ENCODE measurements at regions not wholly inside any gene's neighbourhood (a gene's known extent, or its start where the extent isn't known, plus 50 kb on each side); places are given as distances from the start of the nearest gene placed in this dataset.

DNA sequence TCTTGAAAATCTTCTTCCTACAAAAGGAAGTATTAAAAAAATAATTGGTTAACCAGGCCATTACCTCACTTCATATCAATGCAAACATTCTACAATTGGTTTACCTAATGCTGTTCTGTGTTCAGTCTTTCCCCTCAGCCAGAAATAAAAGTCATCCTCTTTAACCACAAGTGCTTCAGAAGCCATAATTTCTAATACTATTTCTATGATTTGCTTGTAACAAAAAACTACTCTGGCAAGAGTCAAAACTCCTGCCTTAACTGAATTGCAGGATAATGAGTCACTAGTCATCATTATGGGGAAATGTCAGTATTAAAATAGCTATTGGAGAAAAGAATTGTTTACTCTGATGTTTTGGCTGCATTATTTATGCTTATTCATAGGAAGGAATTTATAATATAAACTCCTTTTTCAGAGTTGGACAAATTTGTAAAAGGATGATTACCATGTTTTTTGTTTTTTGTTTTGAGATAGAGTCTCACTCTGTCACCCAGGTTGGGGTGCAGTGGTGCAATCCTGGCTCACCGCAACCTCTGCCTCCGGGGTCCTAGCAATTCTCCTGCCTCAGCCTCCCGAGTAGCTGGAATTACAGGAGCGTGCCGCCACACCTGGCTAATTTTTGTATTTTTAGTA is 55.5 kb upstream of the ODAD2 start:
- no peak for TF ChIP-seq POLR2A (IDR thresholded peaks at IDR 0.05)
- TF ChIP-seq, protein P1, sequence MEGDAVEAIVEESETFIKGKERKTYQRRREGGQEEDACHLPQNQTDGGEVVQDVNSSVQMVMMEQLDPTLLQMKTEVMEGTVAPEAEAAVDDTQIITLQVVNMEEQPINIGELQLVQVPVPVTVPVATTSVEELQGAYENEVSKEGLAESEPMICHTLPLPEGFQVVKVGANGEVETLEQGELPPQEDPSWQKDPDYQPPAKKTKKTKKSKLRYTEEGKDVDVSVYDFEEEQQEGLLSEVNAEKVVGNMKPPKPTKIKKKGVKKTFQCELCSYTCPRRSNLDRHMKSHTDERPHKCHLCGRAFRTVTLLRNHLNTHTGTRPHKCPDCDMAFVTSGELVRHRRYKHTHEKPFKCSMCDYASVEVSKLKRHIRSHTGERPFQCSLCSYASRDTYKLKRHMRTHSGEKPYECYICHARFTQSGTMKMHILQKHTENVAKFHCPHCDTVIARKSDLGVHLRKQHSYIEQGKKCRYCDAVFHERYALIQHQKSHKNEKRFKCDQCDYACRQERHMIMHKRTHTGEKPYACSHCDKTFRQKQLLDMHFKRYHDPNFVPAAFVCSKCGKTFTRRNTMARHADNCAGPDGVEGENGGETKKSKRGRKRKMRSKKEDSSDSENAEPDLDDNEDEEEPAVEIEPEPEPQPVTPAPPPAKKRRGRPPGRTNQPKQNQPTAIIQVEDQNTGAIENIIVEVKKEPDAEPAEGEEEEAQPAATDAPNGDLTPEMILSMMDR (IDR thresholded peaks at IDR 0.05): no peak
